ENCODE measurements at regions not wholly inside any gene's neighbourhood (a gene's known extent, or its start where the extent isn't known, plus 50 kb on each side); places are given as distances from the start of the nearest gene placed in this dataset.

DNA sequence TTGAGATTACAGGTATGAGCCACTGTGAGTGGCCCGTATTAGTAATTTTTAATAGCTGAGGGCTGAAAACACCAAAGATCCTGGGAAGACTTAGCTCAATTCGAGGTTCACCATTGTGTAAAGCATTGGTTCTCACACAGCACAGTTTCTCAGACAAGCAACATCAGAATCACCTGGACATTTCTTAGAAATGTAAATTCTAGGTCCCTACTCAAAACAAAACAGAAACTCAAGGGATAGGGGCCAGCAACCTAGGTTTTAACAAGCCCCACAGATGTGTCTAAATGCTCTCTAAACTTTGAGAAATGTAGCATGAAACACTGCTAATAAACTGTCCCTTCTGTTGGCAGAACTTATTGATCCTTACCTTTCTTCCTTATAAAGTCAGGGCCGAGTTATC, 681.2 kb downstream of the RNF144A start:
- no peak for TF ChIP-seq POLR2AphosphoS5 (IDR thresholded peaks at IDR 0.05; ENCODE audit: low read depth, low read length)
- TF ChIP-seq, protein P1, sequence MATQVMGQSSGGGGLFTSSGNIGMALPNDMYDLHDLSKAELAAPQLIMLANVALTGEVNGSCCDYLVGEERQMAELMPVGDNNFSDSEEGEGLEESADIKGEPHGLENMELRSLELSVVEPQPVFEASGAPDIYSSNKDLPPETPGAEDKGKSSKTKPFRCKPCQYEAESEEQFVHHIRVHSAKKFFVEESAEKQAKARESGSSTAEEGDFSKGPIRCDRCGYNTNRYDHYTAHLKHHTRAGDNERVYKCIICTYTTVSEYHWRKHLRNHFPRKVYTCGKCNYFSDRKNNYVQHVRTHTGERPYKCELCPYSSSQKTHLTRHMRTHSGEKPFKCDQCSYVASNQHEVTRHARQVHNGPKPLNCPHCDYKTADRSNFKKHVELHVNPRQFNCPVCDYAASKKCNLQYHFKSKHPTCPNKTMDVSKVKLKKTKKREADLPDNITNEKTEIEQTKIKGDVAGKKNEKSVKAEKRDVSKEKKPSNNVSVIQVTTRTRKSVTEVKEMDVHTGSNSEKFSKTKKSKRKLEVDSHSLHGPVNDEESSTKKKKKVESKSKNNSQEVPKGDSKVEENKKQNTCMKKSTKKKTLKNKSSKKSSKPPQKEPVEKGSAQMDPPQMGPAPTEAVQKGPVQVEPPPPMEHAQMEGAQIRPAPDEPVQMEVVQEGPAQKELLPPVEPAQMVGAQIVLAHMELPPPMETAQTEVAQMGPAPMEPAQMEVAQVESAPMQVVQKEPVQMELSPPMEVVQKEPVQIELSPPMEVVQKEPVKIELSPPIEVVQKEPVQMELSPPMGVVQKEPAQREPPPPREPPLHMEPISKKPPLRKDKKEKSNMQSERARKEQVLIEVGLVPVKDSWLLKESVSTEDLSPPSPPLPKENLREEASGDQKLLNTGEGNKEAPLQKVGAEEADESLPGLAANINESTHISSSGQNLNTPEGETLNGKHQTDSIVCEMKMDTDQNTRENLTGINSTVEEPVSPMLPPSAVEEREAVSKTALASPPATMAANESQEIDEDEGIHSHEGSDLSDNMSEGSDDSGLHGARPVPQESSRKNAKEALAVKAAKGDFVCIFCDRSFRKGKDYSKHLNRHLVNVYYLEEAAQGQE (IDR thresholded peaks at IDR 0.05; ENCODE audit: insufficient read depth in 1 of 2, low read depth in 2 of 2, low read length in 2 of 2) = no peak
- no peak for TF ChIP-seq TAF1 (IDR thresholded peaks at IDR 0.05; ENCODE audit: borderline replicate concordance, insufficient read depth, low read length)
- no peak for TF ChIP-seq SIN3A (IDR thresholded peaks at IDR 0.05; ENCODE audit: borderline replicate concordance, insufficient read depth, low read length)
